Ureter (tissue), 1 donor: ENCODE measurements at regions not wholly inside any gene's neighbourhood (a gene's known extent, or its start where the extent isn't known, plus 50 kb on each side); places are given as distances from the start of the nearest gene placed in this dataset.
"Not testable (repeated sequence)": the region's sequence is repeated elsewhere in the genome, so short reads cannot be mapped to it uniquely, and the experiment has no call there.

ENCODE experiments used
- DNase-seq: peaks from one replicate; pipeline ENCODE4 v3.0.0-alpha.2; 2020; ENCODE audit warnings: low spot score
- donor health status: DM: yes; HTN: yes; CAD: no.

DNA sequence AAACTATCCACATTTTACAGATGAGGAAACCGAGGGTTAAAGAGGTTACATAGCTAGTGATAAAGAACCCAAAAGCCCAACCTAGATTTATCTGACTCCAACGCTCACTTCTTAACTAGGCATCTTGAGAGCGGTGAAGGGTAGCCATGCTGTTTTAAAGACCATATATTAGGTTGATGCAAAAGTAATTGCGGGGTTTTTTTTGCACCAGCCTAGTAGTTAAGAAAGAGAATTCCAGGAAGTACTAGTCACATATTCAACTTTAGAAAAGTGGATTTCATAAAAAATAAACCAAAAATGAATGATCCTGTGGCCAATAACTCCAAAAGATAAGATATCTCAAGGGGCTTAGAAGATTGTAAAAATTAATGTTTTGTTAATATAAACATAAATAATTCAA, 162.1 kb downstream of the GLUL start:
- DNase-seq, result no peak

DNA sequence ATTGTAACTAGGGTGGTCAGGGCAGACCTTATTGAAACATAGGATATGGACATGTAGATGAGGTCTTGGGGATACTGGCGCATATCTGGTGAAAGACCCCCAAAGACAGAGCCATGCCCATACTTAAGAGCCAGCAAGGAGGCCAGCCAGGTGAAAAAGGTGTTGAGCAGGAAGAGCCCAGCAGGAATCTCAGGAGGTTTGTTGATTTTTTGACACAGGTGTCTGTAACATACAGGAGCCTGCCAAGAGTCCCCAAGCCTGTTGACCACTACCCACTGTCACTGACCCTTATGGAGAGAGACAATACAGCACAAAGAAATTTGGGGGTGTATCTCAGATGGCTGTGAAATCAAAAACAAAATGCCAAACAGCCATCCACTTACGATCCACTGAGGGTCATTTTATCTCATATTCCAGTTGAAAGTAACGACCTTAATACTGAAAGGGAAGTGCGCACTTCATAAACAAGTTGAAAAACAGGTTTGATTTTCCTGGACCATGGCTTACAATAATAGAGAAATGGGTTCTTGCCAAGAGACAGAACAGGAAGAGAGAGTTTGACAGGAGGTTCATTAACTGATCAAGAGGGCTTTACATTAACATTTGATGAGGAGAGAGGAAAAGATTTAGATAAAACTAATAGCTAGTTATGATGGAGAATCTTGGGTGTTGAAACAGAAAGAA, 163.6 kb downstream of the GLUL start:
- DNase-seq, result no peak

DNA sequence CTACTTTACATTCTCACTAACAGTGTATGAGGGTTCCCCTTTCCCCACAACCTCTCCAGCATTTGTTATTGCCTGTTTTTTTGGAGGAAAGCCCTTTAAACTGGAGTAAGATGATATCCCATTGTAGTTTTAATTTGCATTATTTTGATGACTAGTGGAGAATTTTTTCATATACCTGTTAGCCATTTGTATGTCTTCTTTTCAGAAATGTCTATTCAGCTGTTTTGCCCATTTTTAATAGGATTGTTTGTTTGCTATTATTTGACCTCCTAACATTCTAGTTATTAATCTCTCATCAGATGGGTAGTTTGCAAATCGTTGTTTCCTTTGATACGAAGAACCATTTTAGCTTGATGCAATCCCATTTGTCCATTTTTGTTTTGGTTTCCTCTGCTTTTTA, 165.0 kb downstream of the GLUL start:
- DNase-seq, result no peak

DNA sequence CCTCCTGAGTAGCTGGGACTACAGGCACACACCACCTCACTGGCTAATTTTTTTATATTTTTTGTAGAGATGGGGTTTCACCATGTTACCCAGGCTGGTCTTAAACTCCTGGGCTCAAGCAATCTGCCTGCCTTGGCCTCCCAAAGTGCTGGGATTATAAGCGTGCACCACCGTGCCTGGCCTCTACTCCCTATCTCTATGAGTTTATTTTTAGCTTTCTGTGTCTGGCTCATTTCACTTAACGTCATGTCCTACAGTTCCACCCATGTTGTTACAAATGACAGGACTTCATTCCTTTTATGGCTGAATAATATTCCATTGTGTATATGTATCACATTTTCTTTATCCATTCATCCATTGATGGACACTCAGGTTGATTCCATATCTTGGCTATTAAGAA, 164.2 kb upstream of the ZNF648 start:
- DNase-seq, result not testable (repeated sequence)

DNA sequence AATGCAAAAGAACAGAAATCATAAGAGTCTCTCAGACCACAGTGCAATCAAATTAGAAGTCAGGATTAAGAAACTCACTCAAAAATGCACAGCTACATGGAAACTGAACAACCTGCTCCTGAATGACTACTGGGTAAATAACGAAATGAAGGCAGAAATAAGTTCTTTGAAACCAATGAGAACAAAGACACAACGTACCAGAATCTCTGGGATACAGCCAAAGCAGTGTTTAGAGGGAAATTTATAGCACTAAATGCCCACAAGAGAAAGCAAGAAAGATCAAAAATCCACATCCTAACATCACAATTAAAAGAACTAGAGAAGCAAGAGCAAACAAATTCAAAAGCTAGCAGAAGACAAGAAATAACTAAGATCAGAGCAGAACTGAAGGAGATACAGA, 160.5 kb upstream of the ZNF648 start:
- DNase-seq, result not testable (repeated sequence)

DNA sequence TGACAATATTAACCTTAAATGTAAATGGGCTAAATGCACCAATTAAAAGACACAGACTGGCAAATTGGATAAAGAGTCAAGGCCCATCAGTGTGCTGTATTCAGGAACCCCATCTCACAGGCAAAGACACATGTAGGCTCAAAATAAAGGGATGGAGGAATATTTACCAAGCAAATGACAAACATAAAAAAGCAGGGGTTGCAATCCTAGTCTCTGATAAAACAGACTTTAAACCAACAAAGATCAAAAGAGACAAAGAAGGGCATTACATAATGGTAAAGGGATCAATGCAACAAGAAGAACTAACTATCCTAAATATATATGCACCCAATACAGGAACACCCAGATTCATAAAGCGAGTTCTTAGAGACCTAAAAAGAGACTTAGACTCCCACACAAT, 159.9 kb upstream of the ZNF648 start:
- not testable (repeated sequence) for DNase-seq

DNA sequence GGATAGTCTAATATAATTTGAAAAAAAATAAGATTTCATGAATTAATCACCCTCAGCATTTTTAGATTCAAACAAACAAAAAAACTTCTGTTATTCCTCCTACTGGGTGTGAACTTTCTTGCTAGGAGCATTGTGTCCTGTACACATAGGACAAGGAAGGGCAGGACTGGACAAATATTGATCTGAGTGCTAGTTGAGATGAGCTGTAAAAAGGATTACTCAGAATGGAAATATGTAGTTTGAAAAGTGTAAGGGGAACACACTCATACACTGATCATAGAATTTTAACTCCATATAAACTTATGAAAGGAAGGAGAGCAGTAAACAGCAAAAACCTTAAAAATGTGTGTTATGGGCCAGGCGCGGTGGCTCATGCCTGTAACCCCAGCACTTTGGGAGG, 156.5 kb upstream of the ZNF648 start:
- DNase-seq, result no peak

DNA sequence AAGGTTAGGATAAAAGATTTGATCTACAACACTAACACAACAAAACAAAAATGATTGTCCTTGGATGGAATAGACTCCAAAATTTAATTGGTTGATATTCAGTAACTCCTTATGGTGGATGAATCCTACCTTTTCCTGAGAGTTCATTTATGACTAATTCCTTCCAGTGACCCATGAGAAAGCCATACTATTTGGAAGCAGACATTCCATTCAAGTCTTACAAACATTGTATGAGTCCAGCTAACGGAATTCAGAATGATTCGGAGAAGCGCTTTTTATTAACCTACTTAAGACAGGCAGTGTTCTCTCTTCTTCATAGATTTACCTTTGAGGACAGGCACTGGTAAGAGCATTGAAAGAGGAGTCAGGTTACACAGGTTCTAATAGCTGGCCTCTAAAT, 155.6 kb upstream of the ZNF648 start:
- DNase-seq, result no peak

DNA sequence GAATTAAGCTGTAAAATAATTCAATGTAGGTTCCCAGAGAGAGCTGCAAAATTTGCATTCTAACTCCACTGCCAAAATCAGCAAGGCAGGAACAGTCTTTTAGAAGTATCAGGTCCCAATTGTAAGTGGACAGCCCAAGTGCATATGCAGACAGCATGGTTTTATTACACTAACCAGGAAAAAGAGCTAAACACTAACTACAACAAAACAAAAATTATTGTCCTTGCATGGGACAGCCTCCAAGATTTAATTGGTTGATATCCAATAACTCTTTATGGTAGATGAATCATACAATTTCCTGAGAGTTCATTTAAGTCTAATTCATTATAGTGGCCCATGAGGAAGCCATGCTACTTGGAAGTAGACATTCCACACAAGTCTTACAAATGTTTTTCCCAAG, 154.3 kb upstream of the ZNF648 start:
- no peak for DNase-seq

DNA sequence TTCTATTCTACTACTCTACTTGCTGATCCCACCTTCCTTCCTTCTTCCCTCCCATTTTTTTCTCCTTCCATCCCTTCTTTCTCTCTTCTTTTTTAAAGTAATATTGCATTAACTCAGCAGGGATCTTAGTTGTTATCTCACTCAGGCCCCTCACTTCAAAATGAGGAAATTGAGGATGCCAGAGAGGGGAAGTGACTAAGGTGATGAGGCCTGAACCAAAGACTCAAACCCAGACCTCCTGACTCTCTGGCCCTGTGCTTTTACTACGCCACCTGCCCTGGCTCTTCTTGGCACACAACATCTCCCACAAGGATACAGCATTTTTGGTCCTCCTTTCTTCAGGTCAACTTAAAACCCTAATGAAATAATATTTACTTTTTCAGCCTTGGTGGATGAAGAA, 151.7 kb upstream of the ZNF648 start:
- no peak for DNase-seq

DNA sequence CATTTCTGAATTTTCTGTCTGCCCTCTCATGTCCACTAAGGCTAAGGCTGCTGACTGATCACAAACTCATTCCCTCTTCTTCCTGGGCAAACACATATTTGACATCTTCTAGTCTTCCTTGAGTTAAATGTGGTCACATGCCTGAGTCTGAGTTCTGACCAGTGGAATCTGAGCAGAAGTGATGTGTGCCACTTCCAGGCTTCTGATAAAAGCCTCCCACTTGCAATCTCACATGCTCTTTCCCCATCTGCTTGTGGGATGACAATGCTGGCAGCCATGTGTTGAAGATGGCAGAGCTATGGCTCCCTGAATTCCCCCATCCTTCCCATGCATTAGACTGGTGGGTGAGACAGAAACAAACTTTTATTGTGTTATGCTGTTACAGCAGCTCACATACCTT, 149.9 kb upstream of the ZNF648 start:
- no peak for DNase-seq

DNA sequence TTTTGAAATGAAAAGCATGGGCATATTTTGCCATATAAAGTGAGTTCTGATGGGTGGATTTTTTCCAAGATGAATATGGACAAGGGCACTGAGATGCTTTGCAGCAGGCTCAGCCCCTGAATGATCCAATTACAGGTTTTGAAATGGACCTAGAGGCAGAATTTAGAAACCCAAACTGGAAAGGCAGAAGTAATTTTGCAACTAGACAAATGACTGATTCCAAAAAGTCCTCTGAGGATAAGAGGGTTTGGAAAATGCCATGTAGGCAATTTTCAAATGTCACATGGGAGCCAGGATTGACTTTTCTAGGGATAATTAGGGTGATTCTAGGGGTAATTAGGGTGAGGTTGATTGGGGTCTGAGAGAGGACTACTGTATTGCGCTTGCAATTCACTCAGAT, 148.9 kb upstream of the ZNF648 start:
- DNase-seq, result no peak

DNA sequence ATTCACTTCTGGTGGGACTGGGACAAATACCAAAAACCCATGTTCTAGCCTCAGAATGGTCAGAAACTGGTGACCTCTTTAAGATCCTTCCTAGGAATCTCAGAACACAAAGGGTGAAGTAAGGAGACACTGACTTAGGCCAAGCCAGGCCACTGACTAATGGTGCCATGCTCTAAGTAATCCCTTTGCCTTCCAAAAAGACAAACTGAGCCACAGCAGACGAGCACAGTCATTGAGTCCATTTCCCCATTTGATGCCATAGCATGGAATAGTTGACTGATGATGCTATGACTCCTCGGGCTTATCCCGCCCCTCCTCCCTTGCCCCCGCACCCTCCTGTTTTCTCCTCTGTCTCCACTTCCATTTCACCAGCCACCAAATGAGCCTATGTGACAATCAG, 145.8 kb upstream of the ZNF648 start:
- DNase-seq, result no peak

DNA sequence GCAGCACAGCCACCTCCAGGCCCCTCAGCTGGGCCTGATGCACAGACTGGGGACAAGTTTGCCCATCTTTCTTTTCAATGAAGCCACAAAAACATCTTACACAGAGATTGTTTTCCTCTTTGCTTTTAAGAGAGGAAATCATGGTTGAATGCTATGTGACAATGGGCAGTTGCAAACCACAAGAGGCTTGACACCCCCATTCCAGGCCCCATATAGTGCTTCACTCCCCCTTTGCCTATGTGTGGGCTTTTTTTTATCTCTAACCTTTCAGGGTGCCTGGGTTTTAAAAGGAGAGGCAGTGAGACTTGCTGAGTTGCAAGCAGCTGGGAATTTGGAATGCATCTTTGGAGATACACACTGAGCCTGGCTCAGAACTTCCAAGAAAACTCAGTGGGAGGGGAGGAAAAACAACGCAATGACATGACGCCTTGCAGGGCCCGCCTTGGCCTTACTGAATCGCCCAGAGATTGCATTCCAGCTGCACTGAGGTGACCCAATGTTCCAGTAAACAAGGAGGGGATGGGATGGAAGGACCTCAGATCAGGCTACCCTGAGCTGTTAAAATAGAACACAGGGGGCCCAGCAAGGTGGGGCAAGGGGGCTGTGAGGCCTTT, 145.2 kb upstream of the ZNF648 start:
- peak; percentile 62 for DNase-seq

DNA sequence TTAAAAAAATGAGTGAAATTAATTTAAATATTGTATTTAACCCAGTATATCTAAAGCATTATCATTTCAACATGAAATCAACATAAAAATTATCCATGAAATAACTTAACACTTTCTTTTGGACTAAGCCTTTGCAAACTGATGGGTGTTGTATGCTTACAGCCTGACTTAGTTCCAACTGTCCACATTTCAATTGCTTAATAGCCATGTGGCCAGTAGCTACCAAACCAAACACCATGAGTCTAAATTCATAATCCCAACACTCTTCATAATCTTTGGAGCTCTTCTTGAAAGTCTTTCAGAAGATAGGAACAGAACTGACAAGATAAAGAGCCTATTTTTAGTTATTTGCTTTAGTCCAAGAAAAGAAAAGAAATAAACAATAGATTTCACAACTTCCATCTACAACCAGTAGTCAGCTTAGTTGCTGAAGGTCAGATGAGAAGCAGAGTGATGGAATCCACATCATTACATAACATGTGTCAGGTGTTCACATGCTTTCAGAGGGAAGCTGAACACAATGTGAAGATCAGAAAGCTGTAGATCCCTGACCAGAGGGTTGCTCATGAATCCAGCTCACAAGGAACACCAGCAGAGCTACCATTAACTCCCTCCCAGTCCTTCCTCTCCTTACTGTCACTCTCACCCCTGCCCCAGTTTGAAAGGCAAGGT, 144.0 kb upstream of the ZNF648 start:
- DNase-seq, result no peak

DNA sequence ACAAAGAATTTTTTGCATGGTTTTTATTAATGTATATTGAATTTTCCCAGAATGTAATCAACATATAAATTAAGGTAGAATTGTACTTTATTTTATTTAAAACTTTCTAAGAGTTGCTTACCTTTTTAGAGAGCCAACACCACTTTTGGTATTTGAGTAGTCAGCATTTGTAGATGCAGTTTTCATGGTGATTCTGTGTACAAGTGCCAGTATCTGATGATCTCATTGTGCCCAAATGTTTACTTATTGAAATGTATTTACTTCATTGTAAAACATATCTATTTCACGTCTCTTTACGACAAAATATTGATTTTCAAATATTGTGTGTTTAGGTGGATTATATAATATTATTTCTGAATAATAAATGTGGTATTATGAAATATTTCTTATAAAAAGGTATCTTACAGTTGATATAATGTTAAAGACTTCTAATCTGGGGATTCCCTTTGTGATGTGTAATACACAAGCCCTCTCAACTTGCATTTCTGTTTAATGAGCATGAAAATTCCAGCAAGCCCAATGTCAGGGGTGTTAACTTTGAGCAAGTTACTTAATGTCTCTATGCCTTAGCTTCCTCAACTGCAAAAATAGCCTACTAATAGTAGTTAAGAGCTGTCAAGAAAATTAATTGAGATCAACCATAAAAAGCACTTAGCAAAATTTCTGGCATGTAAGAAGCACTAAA, 141.8 kb upstream of the ZNF648 start:
- DNase-seq, result no peak

DNA sequence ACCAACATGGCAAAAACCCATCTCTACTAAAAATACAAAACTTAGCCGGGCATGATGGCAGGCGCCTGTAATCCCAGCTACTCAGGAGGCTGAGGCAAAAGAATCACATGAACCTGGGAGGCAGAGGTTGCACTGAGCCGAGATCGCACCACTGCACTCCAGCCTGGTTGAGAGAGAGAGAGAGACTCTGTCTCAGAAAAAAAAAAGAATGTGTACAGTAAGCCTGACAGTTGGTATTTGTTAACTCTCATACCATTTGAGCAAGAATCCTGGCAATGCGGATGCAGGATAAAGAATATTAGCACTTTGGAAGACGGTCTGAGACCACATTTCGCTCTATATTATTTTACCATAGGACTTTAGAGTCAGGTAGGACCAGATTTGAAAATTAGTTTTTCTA, 140.0 kb upstream of the ZNF648 start:
- DNase-seq, result not testable (repeated sequence)

DNA sequence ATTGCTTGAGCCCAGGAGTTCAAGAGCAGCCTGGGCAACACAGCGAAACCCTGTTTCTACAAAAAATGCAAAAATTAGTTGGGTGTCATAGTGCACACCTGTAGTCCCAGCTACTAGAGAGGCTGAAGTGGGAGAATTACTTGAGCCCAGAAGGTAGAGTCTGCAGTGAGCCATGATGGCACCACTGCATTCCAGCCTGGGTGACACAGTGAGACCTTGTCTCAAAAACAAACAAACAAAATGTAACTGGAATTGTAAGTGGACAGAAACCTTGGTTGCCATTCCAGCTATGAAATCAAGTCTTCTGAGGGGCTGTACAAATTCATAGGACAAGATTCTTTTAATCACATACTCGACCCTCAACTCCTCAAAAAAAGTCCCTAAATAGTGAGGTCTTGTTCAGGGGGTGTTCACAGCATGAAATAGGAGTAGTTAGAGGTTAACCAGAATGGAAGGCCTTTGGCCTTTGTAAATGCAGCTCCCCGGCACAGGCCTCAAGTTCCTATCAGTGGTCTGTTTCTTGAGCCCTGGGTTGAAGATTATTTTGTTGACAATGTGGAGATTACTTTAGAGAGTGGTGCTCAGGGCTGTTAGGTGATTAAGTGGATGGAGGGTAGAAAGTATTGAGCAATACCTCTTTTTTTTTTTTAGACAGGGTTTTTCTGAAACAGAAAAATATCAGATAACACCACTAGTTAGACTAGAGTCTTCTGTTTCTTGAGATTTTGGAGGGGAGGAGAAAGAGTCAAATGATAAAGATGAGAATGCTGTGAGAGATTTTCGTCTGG, 138.7 kb upstream of the ZNF648 start:
- DNase-seq, result no peak

DNA sequence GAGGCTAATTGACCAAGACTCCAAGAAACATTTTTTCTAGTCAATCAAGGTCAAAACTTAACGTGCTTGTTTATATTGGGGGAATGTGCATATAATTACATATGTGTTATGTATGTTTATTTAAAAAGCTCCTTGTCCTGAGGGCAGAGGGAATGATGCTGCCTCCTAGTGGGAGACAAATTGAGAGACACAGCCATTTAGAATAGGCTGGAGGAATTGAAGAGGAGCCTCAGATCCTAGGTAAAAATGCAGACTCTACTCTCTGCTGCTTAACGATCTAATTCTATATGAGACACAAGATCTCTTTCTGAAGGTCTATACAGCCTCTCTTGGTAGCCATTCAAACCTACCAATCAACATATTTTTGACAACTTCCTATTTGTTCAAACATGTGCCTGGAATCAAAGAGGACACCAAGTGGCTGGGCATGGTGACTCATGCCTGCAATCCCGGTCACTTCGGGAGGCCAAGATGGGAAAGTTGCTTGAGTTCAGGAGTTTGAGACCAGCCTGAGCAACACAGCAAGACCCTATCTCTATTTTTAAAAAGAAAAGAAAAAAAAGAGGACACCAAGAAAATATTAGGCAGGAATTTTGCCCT, 136.6 kb upstream of the ZNF648 start:
- no peak for DNase-seq

DNA sequence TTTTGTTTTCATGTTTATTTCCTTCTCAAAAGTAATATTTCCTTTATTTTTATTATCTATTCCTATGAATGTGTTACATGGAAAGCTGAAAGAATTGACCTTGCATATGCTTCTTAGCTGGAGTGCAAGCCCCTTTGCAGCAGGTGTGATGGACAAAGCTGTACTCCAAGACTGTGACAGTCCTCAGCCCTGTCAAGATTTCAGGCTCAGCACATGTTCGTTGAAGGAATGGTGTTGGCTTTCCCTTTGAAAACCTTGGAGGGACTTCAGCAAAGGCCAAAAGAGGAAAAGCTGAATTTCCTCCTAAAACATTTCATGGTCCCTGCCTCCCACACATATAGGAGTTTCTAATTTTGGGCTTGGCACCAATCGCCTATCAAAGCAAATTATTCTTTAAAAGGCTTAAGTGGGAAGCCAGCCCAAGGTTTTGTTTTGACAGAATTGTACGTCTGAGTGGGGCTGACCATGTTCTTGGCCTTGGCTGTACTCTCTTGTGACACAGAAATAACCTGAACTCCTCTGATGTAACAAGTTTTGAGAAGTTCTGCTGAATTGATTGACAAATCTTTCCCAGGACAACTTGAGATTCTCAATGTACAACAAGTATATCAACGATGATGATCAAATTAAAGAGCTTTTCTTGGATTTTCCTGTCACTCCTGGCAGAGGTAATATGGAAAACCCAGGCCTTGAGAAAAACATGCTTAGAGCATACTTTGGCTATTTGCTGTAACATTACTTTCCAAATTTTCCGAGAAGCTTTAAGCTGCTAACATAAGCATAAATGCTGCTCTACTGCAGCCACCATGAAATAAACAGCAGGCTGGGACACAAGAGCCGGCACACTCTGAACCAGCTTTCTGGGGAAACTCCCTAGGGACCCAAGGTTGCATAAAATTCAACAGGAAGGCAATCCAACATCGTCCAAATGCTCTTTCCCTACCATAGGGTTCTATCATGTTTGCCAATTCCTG, 135.7 kb upstream of the ZNF648 start:
- DNase-seq, result no peak
